ENCODE measurements at regions not wholly inside any gene's neighbourhood (a gene's known extent, or its start where the extent isn't known, plus 50 kb on each side); places are given as distances from the start of the nearest gene placed in this dataset.

- no peak for DNase-seq
Observed at GRCh38 chr7:130912862-130913638, 179.0 kb upstream of the KLF14 start.

- DNase-seq, result no peak
Observed at GRCh38 chr7:130913639-130914553, 179.9 kb upstream of the KLF14 start.

- no peak for DNase-seq
Observed at GRCh38 chr7:130914554-130915294, 180.7 kb upstream of the KLF14 start.

- no peak for DNase-seq
Observed at GRCh38 chr7:130917669-130918128, 183.7 kb upstream of the KLF14 start.

GRCh38 chr7:130918129-130919052, 184.4 kb upstream of the KLF14 start:
- DNase-seq, result no peak

GRCh38 chr7:130919316-130920103, 185.5 kb upstream of the KLF14 start:
- DNase-seq, result no peak

- DNase-seq, result no peak
Observed at GRCh38 chr7:130920122-130920521, 186.1 kb upstream of the KLF14 start.

GRCh38 chr7:130921391-130922180, 187.6 kb upstream of the KLF14 start:
- peak; percentile 83 for DNase-seq

- DNase-seq, result no peak
Observed at GRCh38 chr7:130922206-130923112, 188.5 kb upstream of the KLF14 start.

GRCh38 chr7:130923365-130923764, 189.4 kb upstream of the KLF14 start:
- DNase-seq, result no peak

- no peak for DNase-seq
Observed at GRCh38 chr7:130923930-130924329, 189.9 kb upstream of the KLF14 start.

- DNase-seq, result no peak
Observed at GRCh38 chr7:130925136-130925794, 191.3 kb upstream of the KLF14 start.

GRCh38 chr7:130926001-130926691, 192.1 kb upstream of the KLF14 start:
- no peak for DNase-seq

- DNase-seq, result no peak
Observed at GRCh38 chr7:130927062-130927461, 193.1 kb upstream of the KLF14 start.

GRCh38 chr7:130927564-130927963, 193.6 kb upstream of the KLF14 start:
- no peak for DNase-seq

- DNase-seq, result no peak
Observed at GRCh38 chr7:130929896-130930659, 196.1 kb upstream of the KLF14 start.

Data from left kidney (tissue), 1 donor.